ENCODE measurements at regions not wholly inside any gene's neighbourhood (a gene's known extent, or its start where the extent isn't known, plus 50 kb on each side); places are given as distances from the start of the nearest gene placed in this dataset.

- H3K27me3 ChIP-seq (ENCODE audit: insufficient read depth, low read length) = peaks cover 23% of the 10 kb centered on the region
- no peaks in the 10 kb centered on the region for H3K4me1 ChIP-seq (ENCODE audit: control insufficient read depth, insufficient read depth, low read length, unreplicated experiment)
- H3K79me2 ChIP-seq (ENCODE audit: control insufficient read depth, insufficient read depth, low read length, unreplicated experiment) = no peaks in the 10 kb centered on the region
- no peak overlapping the region for H3K4me3 ChIP-seq (ENCODE audit: low read depth, low read length)
- no peak overlapping the region for H2AFZ ChIP-seq (ENCODE audit: low read length, unreplicated experiment)
- H3K36me3 ChIP-seq (ENCODE audit: insufficient read depth, low read length) = no peaks in the 10 kb centered on the region
- no peak overlapping the region for H3K27ac ChIP-seq (ENCODE audit: low read depth, low read length)
Measured at GRCh38 chr3:197446700-197447056, 109.1 kb downstream of the BDH1 start.

GRCh38 chr3:197445896-197446699 lies 109.7 kb downstream of the BDH1 start:
- H3K27ac ChIP-seq (ENCODE audit: low read depth, low read length) = no peak overlapping the region
- H3K79me2 ChIP-seq (ENCODE audit: control insufficient read depth, insufficient read depth, low read length, unreplicated experiment) = no peaks in the 10 kb centered on the region
- H3K36me3 ChIP-seq (ENCODE audit: insufficient read depth, low read length) = no peaks in the 10 kb centered on the region
- no peak overlapping the region for H2AFZ ChIP-seq (ENCODE audit: low read length, unreplicated experiment)
- H3K4me1 ChIP-seq (ENCODE audit: control insufficient read depth, insufficient read depth, low read length, unreplicated experiment) = no peaks in the 10 kb centered on the region
- peaks cover 29% of the 10 kb centered on the region for H3K27me3 ChIP-seq (ENCODE audit: insufficient read depth, low read length)
- no peak overlapping the region for H3K4me3 ChIP-seq (ENCODE audit: low read depth, low read length)

- H3K4me1 ChIP-seq (ENCODE audit: control insufficient read depth, insufficient read depth, low read length, unreplicated experiment) = no peaks in the 10 kb centered on the region
- H3K27ac ChIP-seq (ENCODE audit: low read depth, low read length) = no peak overlapping the region
- H3K27me3 ChIP-seq (ENCODE audit: insufficient read depth, low read length) = peaks cover 34% of the 10 kb centered on the region
- H3K79me2 ChIP-seq (ENCODE audit: control insufficient read depth, insufficient read depth, low read length, unreplicated experiment) = no peaks in the 10 kb centered on the region
- H3K4me3 ChIP-seq (ENCODE audit: low read depth, low read length) = no peak overlapping the region
- H2AFZ ChIP-seq (ENCODE audit: low read length, unreplicated experiment) = no peak overlapping the region
- H3K36me3 ChIP-seq (ENCODE audit: insufficient read depth, low read length) = no peaks in the 10 kb centered on the region
Measured at GRCh38 chr3:197444793-197445379, 110.9 kb downstream of the BDH1 start.

- no peak overlapping the region for H3K4me3 ChIP-seq (ENCODE audit: low read depth, low read length)
- H3K4me1 ChIP-seq (ENCODE audit: control insufficient read depth, insufficient read depth, low read length, unreplicated experiment) = no peaks in the 10 kb centered on the region
- H3K36me3 ChIP-seq (ENCODE audit: insufficient read depth, low read length) = no peaks in the 10 kb centered on the region
- H3K79me2 ChIP-seq (ENCODE audit: control insufficient read depth, insufficient read depth, low read length, unreplicated experiment) = no peaks in the 10 kb centered on the region
- H3K27me3 ChIP-seq (ENCODE audit: insufficient read depth, low read length) = peaks cover 46% of the 10 kb centered on the region
- H3K27ac ChIP-seq (ENCODE audit: low read depth, low read length) = no peak overlapping the region
- H2AFZ ChIP-seq (ENCODE audit: low read length, unreplicated experiment) = no peak overlapping the region
Measured at GRCh38 chr3:197443506-197443905, 112.3 kb downstream of the BDH1 start.

GRCh38 chr3:197440717-197441303 lies 115.0 kb downstream of the BDH1 start:
- Histone ChIP-seq H3K36me3 (ENCODE audit: insufficient read depth, low read length) (no peaks in the 10 kb centered on the region), H3K4me3 (ENCODE audit: low read depth, low read length) (no peak overlapping the region), H3K27me3 (ENCODE audit: insufficient read depth, low read length) (peaks cover 45% of the 10 kb centered on the region), H3K79me2 (ENCODE audit: control insufficient read depth, insufficient read depth, low read length, unreplicated experiment) (no peaks in the 10 kb centered on the region), H3K4me1 (ENCODE audit: control insufficient read depth, insufficient read depth, low read length, unreplicated experiment) (no peaks in the 10 kb centered on the region), H2AFZ (ENCODE audit: low read length, unreplicated experiment) (no peak overlapping the region), H3K27ac (ENCODE audit: low read depth, low read length) (no peak overlapping the region)

- Histone ChIP-seq H3K4me1 (ENCODE audit: control insufficient read depth, insufficient read depth, low read length, unreplicated experiment) (no peaks in the 10 kb centered on the region), H3K27ac (ENCODE audit: low read depth, low read length) (no peak overlapping the region), H3K4me3 (ENCODE audit: low read depth, low read length) (no peak overlapping the region), H3K27me3 (ENCODE audit: insufficient read depth, low read length) (peaks cover 51% of the 10 kb centered on the region), H3K79me2 (ENCODE audit: control insufficient read depth, insufficient read depth, low read length, unreplicated experiment) (no peaks in the 10 kb centered on the region), H2AFZ (ENCODE audit: low read length, unreplicated experiment) (no peak overlapping the region), H3K36me3 (ENCODE audit: insufficient read depth, low read length) (no peaks in the 10 kb centered on the region)
Measured at GRCh38 chr3:197438906-197439305, 116.9 kb downstream of the BDH1 start.

- no peak overlapping the region for H3K27ac ChIP-seq (ENCODE audit: low read depth, low read length)
- H3K79me2 ChIP-seq (ENCODE audit: control insufficient read depth, insufficient read depth, low read length, unreplicated experiment) = no peaks in the 10 kb centered on the region
- H3K27me3 ChIP-seq (ENCODE audit: insufficient read depth, low read length) = peaks cover 31% of the 10 kb centered on the region
- peaks cover 11% of the 10 kb centered on the region for H3K4me1 ChIP-seq (ENCODE audit: control insufficient read depth, insufficient read depth, low read length, unreplicated experiment)
- H3K4me3 ChIP-seq (ENCODE audit: low read depth, low read length) = no peak overlapping the region
- no peaks in the 10 kb centered on the region for H3K36me3 ChIP-seq (ENCODE audit: insufficient read depth, low read length)
- no peak overlapping the region for H2AFZ ChIP-seq (ENCODE audit: low read length, unreplicated experiment)
Measured at GRCh38 chr3:197435426-197435825, 120.3 kb downstream of the BDH1 start.

GRCh38 chr3:197434830-197435229 lies 120.9 kb downstream of the BDH1 start:
- Histone ChIP-seq H3K4me1 (ENCODE audit: control insufficient read depth, insufficient read depth, low read length, unreplicated experiment) (peaks cover 11% of the 10 kb centered on the region), H3K36me3 (ENCODE audit: insufficient read depth, low read length) (no peaks in the 10 kb centered on the region), H3K27me3 (ENCODE audit: insufficient read depth, low read length) (peaks cover 26% of the 10 kb centered on the region), H3K27ac (ENCODE audit: low read depth, low read length) (no peak overlapping the region), H2AFZ (ENCODE audit: low read length, unreplicated experiment) (no peak overlapping the region), H3K4me3 (ENCODE audit: low read depth, low read length) (no peak overlapping the region), H3K79me2 (ENCODE audit: control insufficient read depth, insufficient read depth, low read length, unreplicated experiment) (no peaks in the 10 kb centered on the region)

GRCh38 chr3:197432384-197433127 lies 123.2 kb downstream of the BDH1 start:
- Histone ChIP-seq H3K79me2 (ENCODE audit: control insufficient read depth, insufficient read depth, low read length, unreplicated experiment) (no peaks in the 10 kb centered on the region), H3K27me3 (ENCODE audit: insufficient read depth, low read length) (peaks cover 15% of the 10 kb centered on the region), H3K4me1 (ENCODE audit: control insufficient read depth, insufficient read depth, low read length, unreplicated experiment) (peaks cover 11% of the 10 kb centered on the region), H3K4me3 (ENCODE audit: low read depth, low read length) (no peak overlapping the region), H2AFZ (ENCODE audit: low read length, unreplicated experiment) (peak overlapping the region; percentile 35), H3K27ac (ENCODE audit: low read depth, low read length) (no peak overlapping the region), H3K36me3 (ENCODE audit: insufficient read depth, low read length) (no peaks in the 10 kb centered on the region)

- H3K4me3 ChIP-seq (ENCODE audit: low read depth, low read length) = no peak overlapping the region
- H3K4me1 ChIP-seq (ENCODE audit: control insufficient read depth, insufficient read depth, low read length, unreplicated experiment) = peaks cover 11% of the 10 kb centered on the region
- H3K36me3 ChIP-seq (ENCODE audit: insufficient read depth, low read length) = no peaks in the 10 kb centered on the region
- peaks cover 15% of the 10 kb centered on the region for H3K27me3 ChIP-seq (ENCODE audit: insufficient read depth, low read length)
- no peak overlapping the region for H2AFZ ChIP-seq (ENCODE audit: low read length, unreplicated experiment)
- no peak overlapping the region for H3K27ac ChIP-seq (ENCODE audit: low read depth, low read length)
- H3K79me2 ChIP-seq (ENCODE audit: control insufficient read depth, insufficient read depth, low read length, unreplicated experiment) = no peaks in the 10 kb centered on the region
Measured at GRCh38 chr3:197431346-197431910, 124.3 kb downstream of the BDH1 start.
